Astrocyte of the spinal cord (primary cell): ENCODE measurements at regions not wholly inside any gene's neighbourhood (a gene's known extent, or its start where the extent isn't known, plus 50 kb on each side); places are given as distances from the start of the nearest gene placed in this dataset.

Source experiments
- DNase-seq: peaks from one replicate; pipeline ENCODE4 v3.0.0; 2011; ENCODE audit warnings: low read depth, low spot score
- H3K4me3 ChIP-seq: 2 replicates; pipeline ENCODE4 v1.5.1; 2011; ENCODE audit warnings: low read depth, mild to moderate bottlenecking, low read length, moderate library complexity
- CTCF ChIP-seq: IDR thresholded peaks from 2 replicates; pipeline ENCODE4 v1.5.1; 2012; ENCODE audit warnings: low read depth, mild to moderate bottlenecking, low read length, inconsistent platforms
- in situ Hi-C: cut with HindIII; loops from 2 replicates; pipeline ENCODE4 v1.10.0; 2017; ENCODE audit warnings: low sequenced_read_pairs

GRCh38 chr5:116389601-116390000 is 185.0 kb downstream of the SEMA6A start:
- TF ChIP-seq CTCF = no peak
- no peak for DNase-seq
- in situ Hi-C loops = no loop called here
- no peak overlapping the region for H3K4me3 ChIP-seq

DNA sequence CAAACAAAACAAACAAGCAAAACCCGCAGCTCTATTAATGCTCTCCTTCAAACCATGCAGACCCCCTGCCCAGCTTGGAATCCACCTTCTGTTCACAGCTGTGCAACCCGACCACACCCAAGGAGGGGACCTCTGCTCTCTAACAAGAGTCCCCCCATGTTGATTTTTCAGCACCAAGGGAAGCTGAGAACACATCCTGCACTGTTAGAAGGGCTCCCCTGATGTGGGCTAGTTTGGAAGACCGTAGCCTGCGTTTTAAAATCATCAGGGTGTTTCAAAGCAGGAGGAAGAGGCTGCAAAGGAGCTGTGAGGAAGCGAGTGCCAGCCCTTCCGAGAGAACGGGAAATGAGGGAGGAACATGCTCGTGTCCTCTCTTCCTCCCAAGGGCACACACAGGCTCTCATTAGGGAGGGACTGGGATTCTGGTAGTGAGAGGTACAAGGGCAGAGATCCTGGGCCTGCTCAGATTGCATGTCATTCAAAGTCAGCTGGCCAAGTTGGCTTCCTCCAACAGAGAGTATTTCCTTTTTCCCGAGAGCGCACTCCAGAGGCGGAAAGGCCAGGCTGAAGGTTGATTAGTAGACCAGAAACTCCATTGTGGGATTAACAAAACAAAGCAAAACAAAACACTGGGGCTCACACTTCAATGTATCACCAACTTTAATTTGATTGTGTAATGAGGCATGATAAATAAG is 185.9 kb downstream of the SEMA6A start:
- no peak for TF ChIP-seq CTCF

DNA sequence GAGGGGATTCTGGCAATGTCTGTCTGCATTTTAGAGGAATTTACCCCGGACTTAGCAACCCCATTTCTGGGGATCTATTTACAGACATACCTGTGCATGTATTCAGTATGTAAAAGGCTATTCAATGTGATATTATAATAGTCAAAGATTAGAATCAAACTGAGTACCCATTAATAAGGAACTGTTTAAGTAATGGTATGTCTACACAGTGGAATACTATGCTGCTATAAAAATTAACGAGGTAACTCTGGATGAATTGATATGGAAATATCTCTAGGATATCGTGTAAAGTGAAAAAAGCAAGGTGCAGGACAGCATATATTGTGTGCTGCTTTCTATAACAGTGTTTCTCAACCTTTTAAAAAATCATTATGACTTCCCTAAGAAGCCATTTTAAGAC is 186.9 kb downstream of the SEMA6A start:
- TF ChIP-seq CTCF = no peak
- in situ Hi-C loops = no loop called here
- no peak for DNase-seq
- H3K4me3 ChIP-seq = no peak overlapping the region

More for the DNA sequence above, 185.9 kb downstream of the SEMA6A start:
- no peak for DNase-seq
- in situ Hi-C loops = no loop called here
- H3K4me3 ChIP-seq = no peak overlapping the region

DNA sequence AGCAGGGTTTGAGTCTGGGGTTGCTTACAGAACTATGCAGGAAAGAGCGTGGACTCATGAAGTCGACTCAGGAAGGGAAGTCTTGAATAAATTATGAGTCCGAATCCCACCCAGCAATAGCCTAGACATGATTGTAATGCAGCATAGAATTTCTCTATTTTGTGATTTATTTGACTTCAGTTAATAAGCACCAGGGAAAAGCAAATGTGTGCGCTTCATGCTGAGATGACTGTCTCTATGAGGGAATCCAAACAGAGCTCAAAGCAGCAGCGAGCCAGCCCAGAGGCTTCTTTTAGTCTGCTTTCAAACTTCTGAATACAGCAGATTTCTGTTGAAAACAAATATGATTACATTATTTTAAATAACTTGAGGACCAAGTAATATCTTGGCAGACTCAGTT is 188.0 kb downstream of the SEMA6A start:
- H3K4me3 ChIP-seq = no peak overlapping the region
- TF ChIP-seq CTCF = no peak
- in situ Hi-C loops = no loop called here
- no peak for DNase-seq

DNA sequence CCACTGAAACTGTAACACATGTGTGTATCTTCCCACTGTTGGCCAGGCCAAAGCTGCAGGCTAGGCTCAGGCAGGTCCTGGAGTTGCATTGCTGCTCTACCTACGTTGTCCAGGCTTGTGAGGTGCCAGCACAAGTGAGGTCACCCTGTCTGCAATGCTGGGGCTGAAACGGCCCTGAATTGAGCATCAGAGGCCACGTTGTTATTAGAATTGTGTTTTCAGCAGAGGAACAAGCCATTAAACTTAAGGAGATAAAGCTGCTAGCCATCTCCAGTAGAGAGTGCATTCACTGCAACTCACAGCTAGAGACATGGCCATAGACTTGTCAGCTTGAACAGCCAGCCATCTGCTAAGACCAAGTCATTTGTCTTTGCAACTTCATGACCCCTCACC is 191.8 kb downstream of the SEMA6A start:
- TF ChIP-seq CTCF = no peak
- in situ Hi-C loops = no loop called here
- no peak overlapping the region for H3K4me3 ChIP-seq
- no peak for DNase-seq

DNA sequence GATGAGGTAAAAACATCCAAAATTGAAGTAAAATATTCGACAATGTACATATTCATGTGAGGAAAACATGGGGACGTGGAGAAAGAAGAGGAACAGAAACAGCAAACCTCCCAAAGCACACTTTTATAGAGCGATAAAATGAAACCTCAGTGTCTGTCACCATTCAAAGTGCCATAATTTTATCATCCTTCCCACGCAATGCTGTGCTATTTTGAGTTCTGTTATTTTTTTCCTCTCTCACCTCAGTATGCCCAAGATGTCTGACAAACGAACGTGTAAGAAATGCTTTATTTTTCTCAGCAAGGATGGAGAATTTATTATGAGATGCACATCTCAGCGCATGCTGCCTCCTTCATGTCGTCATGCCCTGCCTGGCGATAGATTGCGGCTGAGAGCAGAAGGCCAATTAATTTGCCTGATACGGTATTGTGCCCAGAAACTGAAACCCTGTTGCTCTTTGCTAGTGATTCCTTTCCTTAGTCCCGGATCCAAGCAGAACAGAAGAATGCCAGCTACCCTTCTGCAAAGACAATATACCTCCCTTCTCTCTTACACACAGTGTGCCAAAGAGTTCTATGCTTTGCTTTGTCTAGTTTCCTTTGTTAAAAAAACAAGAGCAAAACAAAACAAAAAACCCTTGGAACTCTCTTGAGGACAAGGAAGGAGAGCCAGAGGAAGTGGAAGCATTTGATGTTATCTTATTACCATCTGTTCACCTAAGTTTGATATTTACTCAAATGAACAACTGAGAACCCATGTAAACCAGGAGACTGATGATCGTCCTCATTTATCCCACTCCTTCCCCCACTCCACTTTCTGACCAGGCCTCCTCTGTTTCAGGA is 192.4 kb downstream of the SEMA6A start:
- DNase-seq = no peak
- no peak for TF ChIP-seq CTCF
- H3K4me3 ChIP-seq = no peak overlapping the region
- in situ Hi-C loops = no loop called here
